IMR-90 (cell line): ENCODE measurements at regions not wholly inside any gene's neighbourhood (a gene's known extent, or its start where the extent isn't known, plus 50 kb on each side); places are given as distances from the start of the nearest gene placed in this dataset.

Experiments
- ATAC-seq: fragments of 200-7000 bp; cut with Tn5 transposase; 2 replicates; pipeline ENCODE4 v1.9.1; 2020; ENCODE audit warnings: low read depth, mild to moderate bottlenecking, moderate library complexity
- BruUV-seq: library from RNA; stranded (reverse); fragments of 400-500 nt; replicated peaks from 2 replicates; lab custom pipeline; 2021; lab: Mats Ljungman, UMichigan
- CTCF ChIA-PET: fragments of 300-600 bp; formaldehyde crosslinking; extraction: SDS; loops from one replicate; lab custom pipeline; 2021; ENCODE audit warnings: antibody characterized with exemption; lab: Yijun Ruan, JAX
- POLR2A ChIA-PET: fragments of 300-600 bp; sonication (Branson Sonifier 250); formaldehyde crosslinking; loops from one replicate; lab custom pipeline; 2022; ENCODE audit warnings: antibody characterized with exemption; ENCODE audit not compliant: unreplicated experiment; lab: Charles Lee
- DNase-seq: peaks from one replicate; pipeline ENCODE4 v3.0.0; 2013
- H2AFZ ChIP-seq: replicated peaks from 2 replicates; pipeline ENCODE3; 2013; ENCODE audit warnings: low read length, mild to moderate bottlenecking; ENCODE audit not compliant: poor library complexity
- H2AK5ac ChIP-seq: 2 replicates; pipeline ENCODE4 v1.6.1; 2013; ENCODE audit warnings: low read depth, low read length, inconsistent platforms
- H2AK9ac ChIP-seq: replicated peaks from 2 replicates; pipeline ENCODE3; 2013; ENCODE audit warnings: mild to moderate bottlenecking, low read depth, low read length, moderate library complexity; ENCODE audit not compliant: poor library complexity
- H2BK120ac ChIP-seq: 2 replicates; pipeline ENCODE4 v1.6.1; 2013; ENCODE audit warnings: low read depth, low read length, inconsistent platforms
- H2BK15ac ChIP-seq: 3 replicates; pipeline ENCODE4 v1.6.1; 2013; ENCODE audit warnings: low read depth, low read length, inconsistent platforms
- H2BK20ac ChIP-seq: 2 replicates; pipeline ENCODE4 v1.6.1; 2013; ENCODE audit warnings: low read depth, mild to moderate bottlenecking, inconsistent platforms, low read length, moderate library complexity
- H2BK5ac ChIP-seq: 2 replicates; pipeline ENCODE4 v1.6.1; 2013; ENCODE audit warnings: mild to moderate bottlenecking, low read depth, low read length, inconsistent platforms; ENCODE audit not compliant: poor library complexity, severe bottlenecking
- H3K14ac ChIP-seq: replicated peaks from 2 replicates; pipeline ENCODE4 v1.6.1; 2013; ENCODE audit warnings: low read depth, low read length, inconsistent platforms
- H3K18ac ChIP-seq: 2 replicates; pipeline ENCODE4 v1.6.1; 2013; ENCODE audit warnings: low read depth, low read length, control low read depth
- H3K23ac ChIP-seq: 2 replicates; pipeline ENCODE4 v1.6.1; 2013; ENCODE audit warnings: low read depth, low read length, inconsistent platforms
- H3K27ac ChIP-seq: 2 replicates; pipeline ENCODE4 v1.5.1; 2013; ENCODE audit warnings: mild to moderate bottlenecking, control low read depth, low read length; ENCODE audit not compliant: insufficient read depth
- H3K27me3 ChIP-seq: 2 replicates; pipeline ENCODE4 v1.6.1; 2013; ENCODE audit warnings: low read length; ENCODE audit not compliant: control insufficient read depth, insufficient read depth
- H3K36me3 ChIP-seq: 2 replicates; pipeline ENCODE4 v1.6.1; 2013; ENCODE audit warnings: low read length, mixed read lengths; ENCODE audit not compliant: control insufficient read depth, insufficient read depth
- H3K4ac ChIP-seq: 2 replicates; pipeline ENCODE4 v1.6.1; 2013; ENCODE audit warnings: low read depth, low read length, inconsistent platforms
- H3K4me1 ChIP-seq: 2 replicates; pipeline ENCODE4 v1.6.1; 2013; ENCODE audit warnings: low read length, mixed read lengths; ENCODE audit not compliant: control insufficient read depth, insufficient read depth
- H3K4me2 ChIP-seq: 2 replicates; pipeline ENCODE4 v1.6.1; 2013; ENCODE audit warnings: low read depth, mild to moderate bottlenecking, control low read depth, low read length, moderate library complexity
- H3K4me3 ChIP-seq: 2 replicates; pipeline ENCODE4 v1.5.1; 2013; ENCODE audit warnings: low read depth, mild to moderate bottlenecking, control low read depth, low read length, moderate library complexity; ENCODE audit not compliant: insufficient read depth
- H3K56ac ChIP-seq: 2 replicates; pipeline ENCODE4 v1.6.1; 2013; ENCODE audit warnings: low read length, inconsistent platforms; ENCODE audit not compliant: insufficient read depth; ENCODE audit errors: extremely low read depth
- H3K79me1 ChIP-seq, 2 experiments: 2 replicates each; pipeline ENCODE4 v1.6.1; 2013; ENCODE audit warnings: low read length in 2 of 2, inconsistent platforms in 1 of 2, low read depth in 1 of 2
- H3K9ac ChIP-seq: 2 replicates; pipeline ENCODE4 v1.6.1; 2013; ENCODE audit warnings: low read depth, low read length, control low read depth
- H3K9me1 ChIP-seq: 2 replicates; pipeline ENCODE4 v1.6.1; 2013; ENCODE audit warnings: low read length, inconsistent platforms; ENCODE audit not compliant: insufficient read depth
- H3K9me3 ChIP-seq: 2 replicates; pipeline ENCODE4 v1.6.1; 2013; ENCODE audit warnings: low read length; ENCODE audit not compliant: control insufficient read depth, insufficient read depth
- H4K20me1 ChIP-seq: 2 replicates; pipeline ENCODE4 v1.6.1; 2013; ENCODE audit warnings: low read length, inconsistent platforms; ENCODE audit not compliant: insufficient read depth
- H4K5ac ChIP-seq: 2 replicates; pipeline ENCODE4 v1.6.1; 2013; ENCODE audit warnings: mild to moderate bottlenecking, low read depth, low read length, control low read depth
- H4K8ac ChIP-seq, 2 experiments: 2 replicates each; pipeline ENCODE4 v1.6.1; 2013; ENCODE audit warnings: low read depth in 2 of 2, low read length in 2 of 2, control low read depth in 1 of 2, inconsistent platforms in 1 of 2
- H4K91ac ChIP-seq: 2 replicates; pipeline ENCODE4 v1.6.1; 2013; ENCODE audit warnings: low read depth, low read length, inconsistent platforms; ENCODE audit not compliant: insufficient read depth
- BHLHE40 ChIP-seq: fragments of 150-350 bp; IDR thresholded peaks from 2 replicates; pipeline ENCODE4 v1.6.1; 2016; ENCODE audit warnings: mild to moderate bottlenecking, low read depth, low read length
- CEBPB ChIP-seq: IDR thresholded peaks from 2 replicates; pipeline ENCODE4 v1.6.1; 2012; ENCODE audit warnings: low read depth, low read length, improper control_type of control experiment
- CHD1 ChIP-seq: IDR thresholded peaks from 2 replicates; pipeline ENCODE4 v1.6.1; 2012; ENCODE audit warnings: low read depth, low read length, improper control_type of control experiment
- CTCF ChIP-seq: conservative IDR thresholded peaks from 2 replicates; pipeline ENCODE4 v1.5.1; 2012; ENCODE audit warnings: mild to moderate bottlenecking, low read depth, low read length, improper control_type of control experiment
- ELK1 ChIP-seq: fragments of 150-350 bp; IDR thresholded peaks from 2 replicates; pipeline ENCODE4 v1.6.1; 2016; ENCODE audit warnings: low read depth, mild to moderate bottlenecking, low read length, moderate library complexity, borderline replicate concordance
- FOS ChIP-seq: fragments of 150-350 bp; IDR thresholded peaks from 2 replicates; pipeline ENCODE4 v1.6.1; 2016; ENCODE audit warnings: low read depth, low read length
- MAFK ChIP-seq: IDR thresholded peaks from 2 replicates; pipeline ENCODE4 v1.6.1; 2012; ENCODE audit warnings: low read depth, low read length, improper control_type of control experiment
- MAZ ChIP-seq: IDR thresholded peaks from 2 replicates; pipeline ENCODE4 v1.6.1; 2012; ENCODE audit warnings: low read depth, mild to moderate bottlenecking, low read length, improper control_type of control experiment, moderate library complexity, borderline replicate concordance
- POLR2A ChIP-seq: IDR thresholded peaks from 2 replicates; pipeline ENCODE4 v1.6.1; 2012; ENCODE audit warnings: mild to moderate bottlenecking, low read depth, low read length
- RAD21 ChIP-seq: IDR thresholded peaks from 2 replicates; pipeline ENCODE4 v1.6.1; 2012; ENCODE audit warnings: low read length, improper control_type of control experiment
- RCOR1 ChIP-seq: IDR thresholded peaks from 2 replicates; pipeline ENCODE4 v1.6.1; 2012; ENCODE audit warnings: mild to moderate bottlenecking, low read length, improper control_type of control experiment; ENCODE audit not compliant: insufficient replicate concordance
- RFX5 ChIP-seq: IDR thresholded peaks from 2 replicates; pipeline ENCODE4 v1.8.0; 2012; ENCODE audit warnings: low read depth, mild to moderate bottlenecking, low read length, moderate library complexity
- SMC3 ChIP-seq: fragments of 150-350 bp; IDR thresholded peaks from 2 replicates; pipeline ENCODE4 v1.6.1; 2016; ENCODE audit warnings: low read depth, mild to moderate bottlenecking, antibody characterized with exemption, low read length, moderate library complexity
- USF2 ChIP-seq: fragments of 150-350 bp; IDR thresholded peaks from 2 replicates; pipeline ENCODE4 v1.6.1; 2017; ENCODE audit warnings: mild to moderate bottlenecking, antibody characterized with exemption, low read length, low read depth
- WGBS, 2 experiments: methylation state at CpG; one replicate each; pipeline versions ENCODE4 v1.1.5 to v1.1.7; 2013; ENCODE audit warnings: missing lambda C conversion rate in 2 of 2; ENCODE audit not compliant: insufficient read length in 1 of 2; ENCODE audit errors: extremely low coverage in 2 of 2; 5-methylcytosine and 5-hydroxymethylcytosine counted together
- dilution Hi-C: fragments of 300-500 bp; cut with HindIII; formaldehyde crosslinking; loops from one replicate; pipeline ENCODE4 v1.14.3; 2018; ENCODE audit warnings: low sequenced_read_pairs; ENCODE audit not compliant: unreplicated experiment
- in situ Hi-C: fragments of 300-500 bp; cut with MboI; formaldehyde crosslinking; loops from 3 replicates; pipeline ENCODE4 v1.14.3; 2019; ENCODE audit warnings: low sequenced_read_pairs, inconsistent platforms, mixed read lengths
- intact Hi-C: fragments of 100-400 bp; cut with micrococcal nuclease; formaldehyde crosslinking; loops from 2 replicates; pipeline ENCODE4 v1.10.0; 2022

- peak; percentile 77 for DNase-seq
- H4K5ac ChIP-seq, result 0 out of 2 replicates have a peak overlapping the region, but pooled peaks have one; percentile 19
- H3K27me3 ChIP-seq, result no peaks in the 10 kb centered on the region
- ChIA-PET CTCF (interaction anchor here (0.7 to 2.9 kb wide), 26 partner anchors 12 to 819 kb away, joined by 3 to 13 read pairs (median 3); partner anchors contain the start of gene LDB2), POLR2A (interaction anchor here (0.6 kb wide), 1 partner anchor 449 kb away, joined by 3 read pairs; no protein-coding TSS in a partner anchor)
- peak overlapping the region; percentile 35; the same call in 1 of the 2 replicates for H3K9ac ChIP-seq
- H2AFZ ChIP-seq, result peak overlapping the region; percentile 67
- H3K9me3 ChIP-seq, result peaks cover 5% of the 10 kb centered on the region
- H3K27ac ChIP-seq, result peak overlapping the region; percentile 73; the same call in 1 of the 2 replicates
- H3K4me3 ChIP-seq, result no peak overlapping the region; the same call in 1 of the 2 replicates
- 0 out of 2 replicates have a peak, but pooled peaks cover 7% of the 10 kb centered on the region for H3K9me1 ChIP-seq
- peak overlapping the region; percentile 70 for H2BK15ac ChIP-seq
- peak overlapping the region; percentile 25 for H3K23ac ChIP-seq
- ATAC-seq, result peak; percentile 86
- H3K4me2 ChIP-seq, result peak overlapping the region; percentile 72
- no peak overlapping the region for H2AK5ac ChIP-seq
- WGBS, 2 experiments, result no CpG with 5 or more reads among the region's 11 CpGs
- peak overlapping the region; percentile 86; the same call in 1 of the 2 replicates for H3K56ac ChIP-seq
- dilution Hi-C loops, result no loop called here
- H3K4ac ChIP-seq, result peak overlapping the region; percentile 80
- TF ChIP-seq CHD1 (no peak), CTCF (peak; percentile 89), ELK1 (no peak), FOS (no peak), POLR2A (peak; percentile 42; the same call in 1 of the 2 replicates), SMC3 (peak; percentile 92), BHLHE40 (no peak), RFX5 (no peak), RCOR1 (no peak), MAFK (no peak), USF2 (no peak), RAD21 (peak; percentile 94), MAZ (no peak), CEBPB (no peak)
- H3K4me1 ChIP-seq, result peaks cover 4% of the 10 kb centered on the region; the same call in 1 of the 2 replicates
- peak overlapping the region; percentile 55; the same call in 1 of the 2 replicates for H3K18ac ChIP-seq
- peak overlapping the region; percentile 88 for H3K14ac ChIP-seq
- no peaks in the 10 kb centered on the region for H3K36me3 ChIP-seq
- H2BK120ac ChIP-seq, result peak overlapping the region; percentile 96
- H4K20me1 ChIP-seq, result no peaks in the 10 kb centered on the region
- peak overlapping the region; percentile 7 to 91; a peak in 3 of 4 replicates for H4K8ac ChIP-seq
- peak overlapping the region; percentile 86 for H4K91ac ChIP-seq
- H3K79me1 ChIP-seq, result no peaks in the 10 kb centered on the region
- H2BK20ac ChIP-seq, result peak overlapping the region; percentile 95
- BruUV-seq, result no TSS peak
- H2AK9ac ChIP-seq, result no peak overlapping the region
- H2BK5ac ChIP-seq, result peak overlapping the region; percentile 39
- intact Hi-C loops, result loop anchor here (1.0 to 2.0 kb wide), 7 partner anchors 222 to 1034 kb away; partner anchors contain the start of gene LDB2
- in situ Hi-C loops, result loop anchor here (5.0 to 25.0 kb wide), 4 partner anchors 412 to 1040 kb away; no protein-coding TSS in a partner anchor
Measured at GRCh38 chr4:17324386-17324830, 187.5 kb downstream of the QDPR start.
